ENCODE measurements at regions not wholly inside any gene's neighbourhood (a gene's known extent, or its start where the extent isn't known, plus 50 kb on each side); places are given as distances from the start of the nearest gene placed in this dataset.
"Not testable (repeated sequence)": the region's sequence is repeated elsewhere in the genome, so short reads cannot be mapped to it uniquely, and the experiment has no call there.

- DNase-seq (ENCODE audit: low read depth), result no peak
Observed at GRCh38 chr14:88929656-88930436, 105.4 kb downstream of the TTC8 start.

GRCh38 chr14:88931321-88932110 is 107.1 kb downstream of the TTC8 start:
- no peak for DNase-seq (ENCODE audit: low read depth)

GRCh38 chr14:88933191-88933590 is 108.7 kb downstream of the TTC8 start:
- DNase-seq (ENCODE audit: low read depth), result no peak

DNA sequence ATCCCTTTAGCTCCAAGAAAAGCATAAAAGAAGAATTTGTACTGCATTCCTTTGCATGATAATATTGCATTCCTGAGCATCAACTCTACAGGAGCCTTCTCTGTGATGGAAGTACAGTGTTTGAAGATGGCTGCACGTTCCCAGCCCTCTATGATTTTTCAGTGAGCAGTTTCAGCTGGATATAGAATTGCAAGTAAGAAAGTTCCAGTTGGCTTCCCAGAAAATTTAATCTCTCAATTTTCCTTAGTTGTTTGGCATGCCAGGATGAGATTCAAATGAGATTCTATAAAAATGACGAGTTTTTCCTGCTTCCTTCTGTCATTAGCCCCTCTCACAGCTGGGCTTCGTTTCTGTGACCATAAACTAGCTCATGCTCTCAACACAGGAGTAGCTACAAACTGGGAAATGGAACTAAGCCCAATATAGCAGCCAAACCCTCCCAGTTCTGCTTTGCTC is 109.9 kb downstream of the TTC8 start:
- no peak for DNase-seq (ENCODE audit: low read depth)

DNA sequence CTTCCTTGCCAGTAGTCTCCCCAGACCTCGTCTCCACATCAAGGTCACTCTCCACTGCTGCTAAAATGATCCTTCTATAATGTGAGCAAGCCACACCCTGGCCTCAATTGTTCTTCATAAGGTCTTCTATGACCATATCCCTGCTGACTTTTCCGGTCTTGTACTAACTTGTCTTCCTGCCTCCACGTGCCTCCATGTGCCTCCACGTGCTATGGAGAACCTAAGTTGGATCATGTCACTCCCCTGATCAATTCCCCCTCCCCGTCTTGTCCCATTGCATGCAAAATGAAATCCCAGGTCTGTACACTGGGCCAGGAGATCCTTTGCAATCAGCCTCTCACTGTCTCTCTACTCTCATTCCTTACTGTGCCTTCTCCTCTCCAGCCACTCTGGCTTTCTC is 110.6 kb downstream of the TTC8 start:
- no peak for DNase-seq (ENCODE audit: low read depth)

GRCh38 chr14:88937706-88938105 is 113.3 kb downstream of the TTC8 start:
- DNase-seq (ENCODE audit: low read depth), result no peak

DNA sequence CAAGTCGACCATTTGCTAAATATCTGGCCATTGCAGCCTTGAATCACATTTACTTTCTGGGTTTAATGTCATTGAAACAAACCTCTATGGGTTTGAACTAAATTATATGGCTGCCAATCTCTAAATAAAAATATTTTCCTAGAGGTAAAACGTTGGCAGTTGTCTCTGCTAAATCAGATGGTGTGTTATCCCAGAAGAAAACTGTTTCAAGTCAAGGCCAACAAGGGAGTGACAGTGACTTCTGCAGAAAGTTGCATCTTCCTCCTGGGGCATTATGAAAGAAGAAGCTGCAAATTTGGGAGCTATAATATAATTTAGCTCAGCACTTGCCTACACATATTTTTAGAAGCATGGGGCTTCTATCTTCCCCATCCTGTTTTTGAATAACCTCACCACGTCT is 116.2 kb downstream of the TTC8 start:
- no peak for DNase-seq (ENCODE audit: low read depth)

GRCh38 chr14:88941414-88941813 is 117.0 kb downstream of the TTC8 start:
- DNase-seq (ENCODE audit: low read depth), result no peak

DNA sequence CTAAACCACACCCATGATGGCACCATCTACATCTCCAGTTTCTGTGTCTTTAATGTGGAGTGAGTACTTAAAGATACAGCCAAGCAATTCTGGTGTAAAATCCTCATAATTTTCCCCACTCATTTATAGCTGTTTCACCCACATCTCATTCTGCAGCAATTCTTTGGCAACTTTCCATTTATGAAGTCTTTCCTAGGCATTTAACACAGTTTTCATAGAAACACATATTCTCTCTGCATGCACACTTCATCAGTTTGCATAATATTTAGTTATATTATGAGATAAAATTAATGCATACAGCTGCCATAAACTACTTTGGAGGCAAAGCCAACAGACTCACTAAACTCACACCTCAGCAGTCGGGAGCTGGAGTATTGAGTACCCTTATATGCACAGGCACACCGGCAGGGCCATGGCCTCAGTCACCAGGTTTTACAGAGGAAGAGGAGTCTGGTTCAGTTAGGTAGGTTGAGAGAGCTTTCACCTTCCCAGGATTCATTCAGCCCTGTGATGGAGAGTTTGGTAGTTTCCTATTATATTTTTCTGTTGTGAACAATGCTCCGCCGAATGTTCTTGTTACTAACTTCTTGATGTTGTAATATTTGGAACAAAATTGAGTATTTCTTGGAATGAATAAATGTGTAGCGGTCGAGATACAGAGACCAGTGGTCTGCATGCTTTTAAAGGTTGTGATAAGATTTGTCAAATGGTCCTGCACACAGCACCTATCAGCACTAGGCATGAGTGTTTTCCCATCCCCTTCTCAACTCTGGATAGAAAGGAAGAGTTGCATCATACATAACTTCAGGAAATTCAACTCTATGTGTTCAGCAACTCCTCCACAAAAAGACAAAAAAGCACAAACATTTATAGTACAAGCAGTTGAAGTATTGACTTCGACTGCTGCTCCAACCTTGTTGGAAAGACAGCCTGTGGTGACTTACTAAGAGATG is 123.5 kb downstream of the TTC8 start:
- no peak for DNase-seq (ENCODE audit: low read depth)

GRCh38 chr14:88950069-88950468 is 125.6 kb downstream of the TTC8 start:
- DNase-seq (ENCODE audit: low read depth), result no peak

- no peak for DNase-seq (ENCODE audit: low read depth)
Observed at GRCh38 chr14:88951370-88951769, 126.9 kb downstream of the TTC8 start.

DNA sequence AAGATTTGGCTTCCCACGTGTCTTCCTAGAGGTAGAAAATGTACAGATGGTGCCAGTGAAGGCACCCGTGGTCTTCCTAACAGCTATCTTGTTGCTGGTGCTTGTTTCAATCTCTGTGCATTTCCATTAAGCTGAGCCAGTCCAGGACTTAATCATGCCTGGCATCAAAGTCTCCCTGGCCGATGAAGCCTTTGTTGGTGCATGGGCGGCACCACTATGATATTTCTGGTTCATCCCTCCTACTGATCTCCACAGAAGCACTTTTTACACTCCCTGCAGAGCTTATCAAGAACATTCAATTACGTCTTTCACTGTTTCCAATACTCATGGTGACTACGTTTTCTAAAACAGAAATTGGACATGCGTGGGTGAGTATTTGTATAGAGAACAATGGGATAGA is 128.4 kb downstream of the TTC8 start:
- DNase-seq (ENCODE audit: low read depth), result no peak

DNA sequence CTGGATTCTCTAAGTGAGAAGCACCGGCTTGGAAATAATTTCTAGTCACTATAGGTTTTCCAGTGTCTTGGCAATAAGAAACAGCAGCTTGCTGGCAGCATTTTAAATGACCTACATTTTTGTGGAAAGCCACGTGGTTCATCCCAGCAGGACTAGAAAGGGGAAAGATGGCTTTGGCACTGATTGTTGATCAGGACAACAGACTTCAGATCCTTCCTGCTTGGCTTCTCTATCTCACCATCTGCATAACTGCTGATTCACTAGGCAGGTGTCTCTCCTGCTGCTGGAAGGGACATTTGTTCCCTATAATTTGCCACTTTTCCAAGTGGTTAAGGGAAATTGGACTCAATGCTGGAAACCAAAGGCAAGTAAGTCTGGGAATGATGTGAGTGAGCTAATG is 131.0 kb downstream of the TTC8 start:
- no peak for DNase-seq (ENCODE audit: low read depth)

- no peak for DNase-seq (ENCODE audit: low read depth)
Observed at GRCh38 chr14:88960496-88960895, 136.0 kb downstream of the TTC8 start.

DNA sequence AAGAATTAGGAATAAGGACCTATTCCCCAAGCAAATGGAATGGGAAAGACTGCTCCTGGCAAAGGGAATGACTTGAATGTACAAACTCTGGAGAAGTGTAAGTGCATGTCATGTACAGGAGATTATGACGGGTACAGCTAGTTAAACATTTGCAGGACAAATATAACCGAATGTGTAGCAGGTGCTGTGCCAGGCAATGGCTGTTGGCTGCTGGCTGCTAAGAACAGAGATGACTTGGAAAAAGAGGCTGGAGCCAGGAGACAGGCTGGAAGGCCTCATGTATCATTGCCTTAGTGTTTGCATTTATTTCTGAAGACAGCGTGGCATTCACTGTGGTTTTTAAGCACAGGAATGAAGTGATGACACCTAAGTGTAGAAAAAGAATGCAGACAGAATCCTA is 136.8 kb downstream of the TTC8 start:
- no peak for DNase-seq (ENCODE audit: low read depth)

GRCh38 chr14:88962356-88962755 is 137.9 kb downstream of the TTC8 start:
- no peak for DNase-seq (ENCODE audit: low read depth)

- no peak for DNase-seq (ENCODE audit: low read depth)
Observed at GRCh38 chr14:88967299-88967698, 142.8 kb downstream of the TTC8 start.

DNA sequence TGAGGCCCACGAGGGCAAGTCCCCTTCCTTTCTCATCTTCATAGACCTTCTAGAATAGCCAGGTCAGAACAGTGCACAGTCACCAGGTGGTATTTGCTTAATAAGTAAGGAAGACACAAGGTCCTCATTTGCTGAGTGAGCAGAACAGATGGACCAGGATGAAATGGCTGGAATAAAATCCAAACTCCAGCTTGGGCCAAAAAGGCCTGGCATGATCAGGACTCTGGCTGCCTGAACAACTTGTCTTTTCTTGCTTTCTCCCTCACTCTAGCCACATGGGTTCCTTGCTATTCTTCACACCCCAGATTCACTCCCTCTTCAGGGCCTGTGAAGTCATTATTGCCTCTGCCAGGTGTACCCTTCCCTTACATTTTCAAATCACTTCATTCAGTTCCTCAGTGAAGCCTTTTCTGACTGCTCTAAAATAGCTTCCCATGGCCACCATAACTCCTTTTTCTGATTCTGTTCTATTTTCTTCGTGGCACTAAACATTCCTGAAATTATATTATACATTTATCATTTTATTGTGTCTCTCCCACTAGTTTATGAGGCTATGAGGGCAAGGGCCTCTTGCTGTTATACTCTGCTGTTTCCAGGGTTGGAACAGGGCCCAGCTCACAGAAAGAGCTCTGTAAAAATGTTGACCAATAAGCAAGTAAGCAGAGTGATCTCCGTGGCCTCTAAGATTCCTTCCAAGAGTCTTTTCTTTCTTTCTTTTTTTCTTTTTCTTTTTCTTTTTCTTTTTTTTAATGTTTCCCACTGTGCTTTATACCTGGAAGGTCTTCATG is 150.8 kb downstream of the TTC8 start:
- DNase-seq (ENCODE audit: low read depth), result no peak

DNA sequence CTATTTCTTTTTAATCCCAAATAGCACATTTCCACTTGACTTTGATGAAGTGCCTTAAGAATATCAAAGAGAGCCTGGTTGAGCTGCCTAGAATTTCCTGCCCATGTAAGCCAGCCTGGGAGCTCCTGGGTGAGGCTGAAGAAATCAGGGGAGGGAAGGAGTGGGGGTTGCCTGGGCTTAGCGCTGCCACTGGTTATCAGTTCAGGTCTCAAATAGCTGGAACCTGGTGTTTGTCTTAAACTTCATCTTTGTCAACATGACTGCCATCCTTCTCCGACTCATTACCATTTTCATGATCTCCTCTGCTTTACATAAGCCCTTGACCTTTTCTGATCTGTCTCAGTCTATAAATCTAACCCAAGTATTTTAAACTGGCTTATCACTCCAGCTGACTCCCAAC is 151.5 kb downstream of the TTC8 start:
- DNase-seq (ENCODE audit: low read depth), result no peak

DNA sequence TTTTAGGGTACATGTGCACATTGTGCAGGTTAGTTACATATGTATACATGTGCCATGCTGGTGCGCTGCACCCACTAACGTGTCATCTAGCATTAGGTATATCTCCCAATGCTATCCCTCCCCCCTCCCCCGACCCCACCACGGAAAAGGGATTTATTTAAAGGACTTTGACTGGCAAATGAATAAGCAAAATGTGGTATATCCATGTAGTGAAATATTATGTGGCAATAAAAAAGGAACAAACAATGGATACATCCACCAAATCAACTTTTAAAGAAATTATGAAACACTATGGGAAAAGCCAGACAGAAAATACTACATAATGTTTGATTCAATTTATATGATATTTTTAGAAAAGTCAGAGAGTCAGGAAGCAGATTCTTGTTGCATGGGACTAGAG is 156.5 kb downstream of the TTC8 start:
- not testable (repeated sequence) for DNase-seq (ENCODE audit: low read depth)

GRCh38 chr14:88981948-88982347 is 157.5 kb downstream of the TTC8 start:
- DNase-seq (ENCODE audit: low read depth), result no peak

- DNase-seq (ENCODE audit: low read depth), result no peak
Observed at GRCh38 chr14:88983755-88984154, 159.3 kb downstream of the TTC8 start.
